HG03342 (cell line): ENCODE measurements at regions not wholly inside any gene's neighbourhood (a gene's known extent, or its start where the extent isn't known, plus 50 kb on each side); places are given as distances from the start of the nearest gene placed in this dataset.
A peak's percentile ranks its signal among the peaks of the same experiment; 100 is the strongest.
"Not testable (repeated sequence)": the region's sequence is repeated elsewhere in the genome, so short reads cannot be mapped to it uniquely, and the experiment has no call there.

Source experiments
- ATAC-seq: cut with Tn5 transposase; IDR thresholded peaks from one replicate; pipeline ENCODE4 v1.9.1; 2021; ENCODE audit warnings: mild to moderate bottlenecking, moderate library complexity; ENCODE audit not compliant: unreplicated experiment

- ATAC-seq, result no peak
Observed at GRCh38 chr1:70667494-70668170, 256.6 kb downstream of the CTH start.

- ATAC-seq, result no peak
Observed at GRCh38 chr1:70671006-70671405, 259.9 kb downstream of the CTH start.

GRCh38 chr1:70672442-70672888 is 261.4 kb downstream of the CTH start:
- no peak for ATAC-seq

- ATAC-seq, result peak; percentile 49
Observed at GRCh38 chr1:70674941-70675685, 264.0 kb downstream of the CTH start.

GRCh38 chr1:70675737-70676156 is 264.7 kb downstream of the CTH start:
- peak; percentile 93 for ATAC-seq

- peak; percentile 100 for ATAC-seq
Observed at GRCh38 chr1:70685300-70686286, 274.5 kb downstream of the CTH start.

GRCh38 chr1:70688580-70688979 is 277.5 kb downstream of the CTH start:
- no peak for ATAC-seq

- no peak for ATAC-seq
Observed at GRCh38 chr1:70706381-70707037, 295.4 kb downstream of the CTH start.

GRCh38 chr1:70707214-70707613 is 296.1 kb downstream of the CTH start:
- no peak for ATAC-seq

- ATAC-seq, result no peak
Observed at GRCh38 chr1:70714149-70714548, 303.1 kb downstream of the CTH start.

GRCh38 chr1:70717211-70717610 is 306.1 kb downstream of the CTH start:
- no peak for ATAC-seq

GRCh38 chr1:70717656-70718055 is 306.6 kb downstream of the CTH start:
- no peak for ATAC-seq

GRCh38 chr1:70718086-70718630 is 307.1 kb downstream of the CTH start:
- no peak for ATAC-seq

- no peak for ATAC-seq
Observed at GRCh38 chr1:70719154-70719553, 308.1 kb downstream of the CTH start.

- ATAC-seq, result no peak
Observed at GRCh38 chr1:70720109-70720508, 309.0 kb downstream of the CTH start.

- no peak for ATAC-seq
Observed at GRCh38 chr1:70720521-70720920, 309.5 kb downstream of the CTH start.

GRCh38 chr1:70727886-70728489 is 316.9 kb downstream of the CTH start:
- ATAC-seq, result no peak

- not testable (repeated sequence) for ATAC-seq
Observed at GRCh38 chr1:70736518-70736917, 311.1 kb downstream of the PTGER3 start.

GRCh38 chr1:70737125-70737524 is 310.5 kb downstream of the PTGER3 start:
- ATAC-seq, result no peak

GRCh38 chr1:70738624-70739023 is 309.0 kb downstream of the PTGER3 start:
- ATAC-seq, result no peak
